ENCODE measurements at regions not wholly inside any gene's neighbourhood (a gene's known extent, or its start where the extent isn't known, plus 50 kb on each side); places are given as distances from the start of the nearest gene placed in this dataset.
"Not testable (repeated sequence)": the region's sequence is repeated elsewhere in the genome, so short reads cannot be mapped to it uniquely, and the experiment has no call there.

- 87 to 92% methylated on average over 3 of the region's 3 CpGs for WGBS, 2 donors
- Histone ChIP-seq H3K9me3 (no peaks in the 10 kb centered on the region), H3K27me3 (no peaks in the 10 kb centered on the region), H3K4me3 (no peak overlapping the region), H3K27ac (no peak overlapping the region), H3K4me1 (no peaks in the 10 kb centered on the region), H3K36me3 (ENCODE audit: low read depth, missing control alignments) (no peaks in the 10 kb centered on the region)
- intact Hi-C loops (cut with DNase I; ENCODE audit: low total_unique reads), result no loop called here
- DNase-seq, result no peak
- no peak for TF ChIP-seq CTCF (IDR thresholded peaks at IDR 0.05)
- no peak for TF ChIP-seq POLR2A (IDR thresholded peaks at IDR 0.05)
Measured at GRCh38 chr2:16385341-16385740, 280.3 kb downstream of the CYRIA start.

- TF ChIP-seq POLR2A (IDR thresholded peaks at IDR 0.05) (no peak), CTCF (IDR thresholded peaks at IDR 0.05) (no peak)
- DNase-seq, result no peak
- intact Hi-C loops (cut with DNase I; ENCODE audit: low total_unique reads), result no loop called here
Measured at GRCh38 chr2:16383411-16383810, 282.2 kb downstream of the CYRIA start.

GRCh38 chr2:16382451-16382850, 283.2 kb downstream of the CYRIA start:
- H3K9me3 ChIP-seq, result no peaks in the 10 kb centered on the region
- no peaks in the 10 kb centered on the region for H3K36me3 ChIP-seq (ENCODE audit: low read depth, missing control alignments)
- TF ChIP-seq CTCF (IDR thresholded peaks at IDR 0.05), result no peak
- TF ChIP-seq POLR2A (IDR thresholded peaks at IDR 0.05), result no peak
- no peak for DNase-seq
- no peak overlapping the region for H3K27ac ChIP-seq
- whole genome bisulfite sequencing, 2 donors, result 81 to 89% methylated on average over 7 of the region's 7 CpGs
- H3K27me3 ChIP-seq, result no peaks in the 10 kb centered on the region
- H3K4me3 ChIP-seq, result no peak overlapping the region
- intact Hi-C loops (cut with DNase I; ENCODE audit: low total_unique reads), result no loop called here
- H3K4me1 ChIP-seq, result no peaks in the 10 kb centered on the region

More at GRCh38 chr2:16383411-16383810, 282.2 kb downstream of the CYRIA start:
- no peak overlapping the region for H3K4me3 ChIP-seq
- H3K27ac ChIP-seq, result no peak overlapping the region
- no peaks in the 10 kb centered on the region for H3K9me3 ChIP-seq
- no peaks in the 10 kb centered on the region for H3K36me3 ChIP-seq (ENCODE audit: low read depth, missing control alignments)
- 74 to 100% methylated on average over 1 of the region's 1 CpG for WGBS, 2 donors
- H3K27me3 ChIP-seq, result no peaks in the 10 kb centered on the region
- no peaks in the 10 kb centered on the region for H3K4me1 ChIP-seq

- Histone ChIP-seq H3K4me1 (no peaks in the 10 kb centered on the region), H3K36me3 (ENCODE audit: low read depth, missing control alignments) (no peaks in the 10 kb centered on the region), H3K27me3 (no peaks in the 10 kb centered on the region), H3K9me3 (no peaks in the 10 kb centered on the region), H3K27ac (no peak overlapping the region), H3K4me3 (no peak overlapping the region)
- no peak for TF ChIP-seq CTCF (IDR thresholded peaks at IDR 0.05)
- 86 to 93% methylated on average over 2 of the region's 2 CpGs for WGBS, 2 donors
- intact Hi-C loops (cut with DNase I; ENCODE audit: low total_unique reads), result no loop called here
- no peak for DNase-seq
Measured at GRCh38 chr2:16381511-16381910, 284.1 kb downstream of the CYRIA start.

- DNase-seq; H3K36me3 ChIP-seq (ENCODE audit: low read depth, missing control alignments); H3K27me3 ChIP-seq; H3K27ac ChIP-seq; intact Hi-C loops (cut with DNase I; ENCODE audit: low total_unique reads); H3K4me3 ChIP-seq; H3K9me3 ChIP-seq; H3K4me1 ChIP-seq: not testable (repeated sequence)
- WGBS, 2 donors, result 77 to 89% methylated on average over 5 of the region's 5 CpGs
Measured at GRCh38 chr2:16379901-16380300, 285.7 kb downstream of the CYRIA start.

GRCh38 chr2:16379061-16379460, 286.6 kb downstream of the CYRIA start:
- WGBS, 2 donors, result 86% methylated on average over 5 of the region's 5 CpGs
- intact Hi-C loops (cut with DNase I; ENCODE audit: low total_unique reads); DNase-seq: not testable (repeated sequence)

More at GRCh38 chr2:16379061-16379460, 286.6 kb downstream of the CYRIA start:
- not testable (repeated sequence) for H3K9me3 ChIP-seq; H3K36me3 ChIP-seq (ENCODE audit: low read depth, missing control alignments); H3K27me3 ChIP-seq; H3K4me3 ChIP-seq; H3K4me1 ChIP-seq; H3K27ac ChIP-seq
